GM21529 (cell line): ENCODE measurements at regions not wholly inside any gene's neighbourhood (a gene's known extent, or its start where the extent isn't known, plus 50 kb on each side); places are given as distances from the start of the nearest gene placed in this dataset.
"Not testable (repeated sequence)": the region's sequence is repeated elsewhere in the genome, so short reads cannot be mapped to it uniquely, and the experiment has no call there.

ENCODE experiments used
- ATAC-seq: cut with Tn5 transposase; IDR thresholded peaks from one replicate; pipeline ENCODE4 v1.9.1; 2021; ENCODE audit not compliant: unreplicated experiment

- ATAC-seq: no peak
These were observed 89.7 kb upstream of the SLC30A5 start for GRCh38 chr5:69004127-69004526.

- no peak for ATAC-seq
These were observed 89.1 kb upstream of the SLC30A5 start for GRCh38 chr5:69004676-69005075.

GRCh38 chr5:69006030-69006429 is 87.8 kb upstream of the SLC30A5 start:
- no peak for ATAC-seq

GRCh38 chr5:69007163-69007562 is 86.7 kb upstream of the SLC30A5 start:
- no peak for ATAC-seq

- peak; percentile 91 for ATAC-seq
These were observed 86.0 kb upstream of the SLC30A5 start for GRCh38 chr5:69007726-69008368.

- ATAC-seq: no peak
These were observed 83.3 kb upstream of the SLC30A5 start for GRCh38 chr5:69010476-69010875.

- ATAC-seq: no peak
These were observed 81.9 kb upstream of the SLC30A5 start for GRCh38 chr5:69011910-69012309.

GRCh38 chr5:69013481-69013880 is 80.3 kb upstream of the SLC30A5 start:
- ATAC-seq: no peak

- not testable (repeated sequence) for ATAC-seq
These were observed 79.8 kb upstream of the SLC30A5 start for GRCh38 chr5:69014007-69014406.

- no peak for ATAC-seq
These were observed 74.0 kb upstream of the SLC30A5 start for GRCh38 chr5:69019668-69020375.

GRCh38 chr5:69024241-69024651 is 69.6 kb upstream of the SLC30A5 start:
- ATAC-seq: no peak

- ATAC-seq: no peak
These were observed 64.5 kb upstream of the SLC30A5 start for GRCh38 chr5:69029292-69029691.

- no peak for ATAC-seq
These were observed 63.3 kb upstream of the SLC30A5 start for GRCh38 chr5:69030358-69031062.

- no peak for ATAC-seq
These were observed 61.8 kb upstream of the SLC30A5 start for GRCh38 chr5:69032009-69032408.

GRCh38 chr5:69033690-69034089 is 60.1 kb upstream of the SLC30A5 start:
- no peak for ATAC-seq

GRCh38 chr5:69034898-69035297 is 58.9 kb upstream of the SLC30A5 start:
- no peak for ATAC-seq

- no peak for ATAC-seq
These were observed 58.1 kb upstream of the SLC30A5 start for GRCh38 chr5:69035665-69036064.

GRCh38 chr5:69038539-69038938 is 55.3 kb upstream of the SLC30A5 start:
- no peak for ATAC-seq

GRCh38 chr5:69039829-69040228 is 54.0 kb upstream of the SLC30A5 start:
- no peak for ATAC-seq

GRCh38 chr5:69042500-69042899 is 51.3 kb upstream of the SLC30A5 start:
- peak; percentile 27 for ATAC-seq

- ATAC-seq: peak; percentile 93
These were observed 50.7 kb upstream of the SLC30A5 start for GRCh38 chr5:69042915-69043654.

GRCh38 chr5:69043655-69043996 is 50.2 kb upstream of the SLC30A5 start:
- no peak for ATAC-seq
